ENCODE measurements at regions not wholly inside any gene's neighbourhood (a gene's known extent, or its start where the extent isn't known, plus 50 kb on each side); places are given as distances from the start of the nearest gene placed in this dataset.

GRCh38 chr5:60509519-60509918 lies 190.4 kb downstream of the DEPDC1B start:
- DNase-seq (no peak), ATAC-seq (ENCODE audit: insufficient read depth, low FRiP score) (no peak)
- Histone ChIP-seq H3K4me1 (ENCODE audit: control insufficient read depth in 5 of 5, insufficient read depth in 5 of 5, low read length in 5 of 5) (no peaks in the 10 kb centered on the region), H3K9ac (ENCODE audit: insufficient read depth in 1 of 2, low read length in 2 of 2) (no peak overlapping the region), H3K4me3 (no peak overlapping the region), H3K36me3 (ENCODE audit: control insufficient read depth in 4 of 4, insufficient read depth in 4 of 4, low read length in 4 of 4) (no peaks in the 10 kb centered on the region), H3K9me3 (ENCODE audit: control insufficient read depth in 4 of 4, insufficient read depth in 3 of 4, low read length in 3 of 4) (no peaks in the 10 kb centered on the region), H3K27ac (ENCODE audit: low read depth in 1 of 2, low read length in 1 of 2) (no peak overlapping the region), H3K27me3 (ENCODE audit: control insufficient read depth in 3 of 3, insufficient read depth in 3 of 3, low read length in 2 of 3) (no peaks in the 10 kb centered on the region)
- WGBS, 2 donors = 91 to 94% methylated on average over 2 of the region's 2 CpGs
- no peak for TF ChIP-seq CTCF (IDR thresholded peaks at IDR 0.05; ENCODE audit: control extremely low read depth, extremely low read depth)

GRCh38 chr5:60507687-60508086 lies 192.3 kb downstream of the DEPDC1B start:
- no peak for ATAC-seq (ENCODE audit: insufficient read depth, low FRiP score)

GRCh38 chr5:60505373-60506171 lies 194.4 kb downstream of the DEPDC1B start:
- Histone ChIP-seq H3K4me3 (no peak overlapping the region), H3K36me3 (ENCODE audit: control insufficient read depth in 4 of 4, insufficient read depth in 4 of 4, low read length in 4 of 4) (no peaks in the 10 kb centered on the region), H3K27me3 (ENCODE audit: control insufficient read depth in 3 of 3, insufficient read depth in 3 of 3, low read length in 2 of 3) (no peaks in the 10 kb centered on the region), H3K9ac (ENCODE audit: insufficient read depth in 1 of 2, low read length in 2 of 2) (no peak overlapping the region), H3K9me3 (ENCODE audit: control insufficient read depth in 4 of 4, insufficient read depth in 3 of 4, low read length in 3 of 4) (no peaks in the 10 kb centered on the region), H3K4me1 (ENCODE audit: control insufficient read depth in 5 of 5, insufficient read depth in 5 of 5, low read length in 5 of 5) (no peaks in the 10 kb centered on the region), H3K27ac (ENCODE audit: low read depth in 1 of 2, low read length in 1 of 2) (no peak overlapping the region)
- DNase-seq = no peak
- ATAC-seq (ENCODE audit: insufficient read depth, low FRiP score) = no peak
- no peak for TF ChIP-seq CTCF (IDR thresholded peaks at IDR 0.05; ENCODE audit: control extremely low read depth, extremely low read depth)
- 91 to 92% methylated on average over 7 of the region's 7 CpGs for whole genome bisulfite sequencing, 2 donors

More at GRCh38 chr5:60507687-60508086, 192.3 kb downstream of the DEPDC1B start:
- no peak overlapping the region for H3K9ac ChIP-seq (ENCODE audit: insufficient read depth in 1 of 2, low read length in 2 of 2)
- no peak overlapping the region for H3K4me3 ChIP-seq
- H3K27me3 ChIP-seq (ENCODE audit: control insufficient read depth in 3 of 3, insufficient read depth in 3 of 3, low read length in 2 of 3) = no peaks in the 10 kb centered on the region
- no peak for TF ChIP-seq CTCF (IDR thresholded peaks at IDR 0.05; ENCODE audit: control extremely low read depth, extremely low read depth)
- H3K4me1 ChIP-seq (ENCODE audit: control insufficient read depth in 5 of 5, insufficient read depth in 5 of 5, low read length in 5 of 5) = no peaks in the 10 kb centered on the region
- WGBS, 2 donors = 74 to 82% methylated on average over 3 of the region's 3 CpGs
- H3K36me3 ChIP-seq (ENCODE audit: control insufficient read depth in 4 of 4, insufficient read depth in 4 of 4, low read length in 4 of 4) = no peaks in the 10 kb centered on the region
- H3K27ac ChIP-seq (ENCODE audit: low read depth in 1 of 2, low read length in 1 of 2) = no peak overlapping the region
- no peak for DNase-seq
- H3K9me3 ChIP-seq (ENCODE audit: control insufficient read depth in 4 of 4, insufficient read depth in 3 of 4, low read length in 3 of 4) = no peaks in the 10 kb centered on the region

All from lung (tissue), 11 donors.